K562 (cell line): ENCODE measurements at regions not wholly inside any gene's neighbourhood (a gene's known extent, or its start where the extent isn't known, plus 50 kb on each side); places are given as distances from the start of the nearest gene placed in this dataset.

ENCODE experiments used
- GMEB1 ChIP-seq: fragments of 250-450 bp; sonication (Bioruptor Pico); IDR thresholded peaks from 2 replicates; pipeline ENCODE4 v1.4.0; 2020; ENCODE audit warnings: mild to moderate bottlenecking
- JUN ChIP-seq, 2 experiments: sonication (generic) in 1 of 2; formaldehyde crosslinking in 1 of 2; IDR thresholded peaks; 2 replicates each; pipeline versions ENCODE4 v1.6.1 to v1.8.0; 2012 to 2022; ENCODE audit warnings: borderline replicate concordance in 2 of 2, mild to moderate bottlenecking in 2 of 2, improper control_type of control experiment in 1 of 2, low read depth in 1 of 2, low read length in 1 of 2, missing genetic modification reagents in 1 of 2
- KDM4B ChIP-seq, 2 experiments: fragments of 450-650 bp in 1 of 2; sonication (generic) in 1 of 2; IDR thresholded peaks; 2 replicates each; pipeline ENCODE4 v1.6.1; 2016 to 2017; ENCODE audit warnings: borderline replicate concordance in 2 of 2, antibody characterized with exemption in 1 of 2, low read depth in 1 of 2, mild to moderate bottlenecking in 1 of 2
- PRMT5 ChIP-seq: sonication (generic); formaldehyde crosslinking; IDR thresholded peaks from 2 replicates; pipeline ENCODE4 v1.5.0; 2020; ENCODE audit warnings: missing genetic modification reagents
- ZBTB11 ChIP-seq, 3 experiments: fragments of 200-800 bp in 1 of 3; fragments of 250-450 bp in 1 of 3; fragments of 450-650 bp in 1 of 3; sonication (Bioruptor Pico) in 1 of 3; sonication (Bioruptor generic) in 1 of 3; formaldehyde crosslinking in 1 of 3; IDR thresholded peaks; 2 replicates each; pipeline versions ENCODE4 v1.6.1 to v1.8.0; 2016 to 2022; ENCODE audit warnings: mild to moderate bottlenecking in 2 of 3, missing genetic modification characterization in 2 of 3, missing compliant biosample characterization in 1 of 3, moderate library complexity in 1 of 3
- ZNF133 ChIP-seq: fragments of 250-450 bp; sonication (Bioruptor Pico); IDR thresholded peaks from 2 replicates; pipeline ENCODE4 v1.4.0; 2020; ENCODE audit warnings: mild to moderate bottlenecking
- TF ChIP-seq, protein P1 (sequence below): fragments of 250-450 bp; sonication (Bioruptor Pico); IDR thresholded peaks from 2 replicates; pipeline ENCODE4 v1.5.0; 2020; ENCODE audit warnings: mild to moderate bottlenecking, borderline replicate concordance
- TF ChIP-seq, protein P2 (sequence below): sonication (generic); formaldehyde crosslinking; IDR thresholded peaks from 2 replicates; pipeline ENCODE4 v1.9.0; 2022; ENCODE audit warnings: mild to moderate bottlenecking, missing genetic modification reagents

- TF ChIP-seq, protein P1, sequence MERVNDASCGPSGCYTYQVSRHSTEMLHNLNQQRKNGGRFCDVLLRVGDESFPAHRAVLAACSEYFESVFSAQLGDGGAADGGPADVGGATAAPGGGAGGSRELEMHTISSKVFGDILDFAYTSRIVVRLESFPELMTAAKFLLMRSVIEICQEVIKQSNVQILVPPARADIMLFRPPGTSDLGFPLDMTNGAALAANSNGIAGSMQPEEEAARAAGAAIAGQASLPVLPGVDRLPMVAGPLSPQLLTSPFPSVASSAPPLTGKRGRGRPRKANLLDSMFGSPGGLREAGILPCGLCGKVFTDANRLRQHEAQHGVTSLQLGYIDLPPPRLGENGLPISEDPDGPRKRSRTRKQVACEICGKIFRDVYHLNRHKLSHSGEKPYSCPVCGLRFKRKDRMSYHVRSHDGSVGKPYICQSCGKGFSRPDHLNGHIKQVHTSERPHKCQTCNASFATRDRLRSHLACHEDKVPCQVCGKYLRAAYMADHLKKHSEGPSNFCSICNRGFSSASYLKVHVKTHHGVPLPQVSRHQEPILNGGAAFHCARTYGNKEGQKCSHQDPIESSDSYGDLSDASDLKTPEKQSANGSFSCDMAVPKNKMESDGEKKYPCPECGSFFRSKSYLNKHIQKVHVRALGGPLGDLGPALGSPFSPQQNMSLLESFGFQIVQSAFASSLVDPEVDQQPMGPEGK = no peak
- TF ChIP-seq PRMT5 (no peak), KDM4B (IDR thresholded peaks at IDR 0.05; ENCODE audit: borderline replicate concordance in 2 of 2, low read depth in 1 of 2) (no peak), ZNF133 (CRISPR knock-in tag) (no peak), GMEB1 (CRISPR knock-in tag) (no peak), ZBTB11 (CRISPR knock-in tag; IDR thresholded peaks at IDR 0.05) (no peak), JUN (IDR thresholded peaks at IDR 0.05; ENCODE audit: borderline replicate concordance, low read depth, low read length) (no peak), JUN (CRISPR knock-in tag; IDR thresholded peaks at IDR 0.05; ENCODE audit: borderline replicate concordance) (no peak)
- TF ChIP-seq, protein P2, sequence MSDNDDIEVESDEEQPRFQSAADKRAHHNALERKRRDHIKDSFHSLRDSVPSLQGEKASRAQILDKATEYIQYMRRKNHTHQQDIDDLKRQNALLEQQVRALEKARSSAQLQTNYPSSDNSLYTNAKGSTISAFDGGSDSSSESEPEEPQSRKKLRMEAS (CRISPR knock-in tag) = no peak
Observed at GRCh38 chr3:31423482-31423881, 109.2 kb upstream of the STT3B start.
